ENCODE measurements at regions not wholly inside any gene's neighbourhood (a gene's known extent, or its start where the extent isn't known, plus 50 kb on each side); places are given as distances from the start of the nearest gene placed in this dataset.

- no peak for DNase-seq
Measured at GRCh38 chr12:84741031-84741430, 171.6 kb downstream of the SLC6A15 start.

DNA sequence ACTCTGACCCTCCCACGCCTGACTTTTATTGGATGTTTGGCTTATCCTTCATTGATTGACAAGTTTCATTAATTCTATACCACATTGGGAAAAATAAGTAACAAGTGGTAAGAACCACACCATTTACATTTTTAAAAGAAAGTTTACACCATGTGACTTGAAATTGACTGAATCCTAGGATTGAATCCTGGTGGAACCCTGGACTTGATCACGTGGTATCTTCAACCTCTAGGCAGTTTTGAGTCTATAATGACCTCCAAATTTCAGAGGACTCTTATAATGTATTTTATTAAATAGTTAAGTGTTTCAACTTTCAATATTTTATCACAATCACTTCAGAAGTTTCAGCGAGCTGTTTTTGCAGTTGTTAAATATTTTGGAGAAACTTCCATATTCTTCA, 172.0 kb downstream of the SLC6A15 start:
- DNase-seq: no peak

DNA sequence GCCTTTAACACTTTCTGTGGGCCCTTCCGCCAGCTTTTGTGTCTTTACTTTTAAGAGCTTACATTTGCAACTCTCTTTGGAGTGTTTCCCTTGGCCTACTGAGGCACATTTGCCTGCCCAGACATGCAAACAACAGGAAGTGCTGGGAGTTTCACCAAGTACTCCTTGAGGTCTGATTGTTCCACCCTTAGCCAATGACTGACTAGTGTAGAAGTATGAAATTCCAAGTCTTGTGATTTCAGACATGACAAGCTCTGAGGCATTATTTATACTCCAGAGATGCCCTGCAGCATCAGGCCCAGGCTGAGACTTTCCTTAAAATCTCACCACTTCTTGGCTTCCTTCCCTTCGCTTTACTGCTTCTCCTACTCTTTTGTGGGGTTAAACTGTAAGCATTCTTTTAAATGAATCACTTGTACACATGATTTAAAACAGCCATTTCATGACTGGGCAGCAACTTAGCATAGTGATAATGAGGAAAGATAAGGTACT, 174.1 kb downstream of the SLC6A15 start:
- DNase-seq: no peak

GRCh38 chr12:84732828-84733340, 179.7 kb downstream of the SLC6A15 start:
- no peak for DNase-seq

DNA sequence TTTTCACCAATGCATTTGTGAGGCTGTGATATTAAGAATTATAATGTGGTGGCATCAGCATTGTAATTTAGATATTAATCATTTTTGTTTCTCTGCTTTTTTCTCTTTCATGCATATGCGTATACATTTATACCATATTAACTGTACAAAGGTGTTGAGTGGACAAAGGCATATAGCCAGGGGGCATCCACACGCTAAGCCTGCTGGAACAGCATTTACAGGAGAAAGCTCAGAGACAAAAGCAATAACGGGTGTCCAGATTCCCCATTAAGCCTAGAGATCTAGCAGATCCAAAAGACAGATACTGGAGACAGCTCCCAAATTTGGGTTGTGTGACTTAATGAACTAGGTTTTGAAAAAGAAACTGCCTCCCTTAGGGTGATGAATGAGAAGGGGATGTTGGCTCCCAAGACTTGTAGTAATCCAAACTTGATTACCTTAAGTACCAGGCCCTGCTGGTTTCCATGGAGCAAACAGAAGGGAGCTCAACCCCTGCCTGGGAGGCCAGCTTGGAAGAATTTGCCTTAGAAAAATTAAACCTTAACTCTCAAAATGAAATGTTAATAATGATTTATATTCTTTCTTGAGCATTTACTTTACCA, 181.9 kb downstream of the SLC6A15 start:
- no peak for DNase-seq

DNA sequence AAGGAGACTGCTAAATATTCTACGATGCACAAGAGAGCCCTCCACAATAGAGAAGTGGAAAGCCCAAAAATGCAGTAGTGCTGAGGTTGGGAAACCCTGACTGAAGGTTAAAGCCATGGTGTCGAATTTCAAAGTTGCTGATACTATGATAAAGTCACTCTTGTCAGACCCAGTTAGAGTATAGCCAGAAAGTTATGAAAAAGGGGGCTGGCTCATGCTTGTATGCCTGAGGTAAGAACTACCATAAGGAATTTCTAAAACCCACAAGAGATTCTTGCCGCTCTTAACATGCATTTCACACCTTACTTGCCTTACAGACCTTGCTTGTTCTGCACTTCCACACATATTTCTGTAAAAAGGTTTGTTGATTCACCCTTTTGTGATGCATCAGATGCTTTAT, 184.6 kb downstream of the SLC6A15 start:
- DNase-seq: no peak

DNA sequence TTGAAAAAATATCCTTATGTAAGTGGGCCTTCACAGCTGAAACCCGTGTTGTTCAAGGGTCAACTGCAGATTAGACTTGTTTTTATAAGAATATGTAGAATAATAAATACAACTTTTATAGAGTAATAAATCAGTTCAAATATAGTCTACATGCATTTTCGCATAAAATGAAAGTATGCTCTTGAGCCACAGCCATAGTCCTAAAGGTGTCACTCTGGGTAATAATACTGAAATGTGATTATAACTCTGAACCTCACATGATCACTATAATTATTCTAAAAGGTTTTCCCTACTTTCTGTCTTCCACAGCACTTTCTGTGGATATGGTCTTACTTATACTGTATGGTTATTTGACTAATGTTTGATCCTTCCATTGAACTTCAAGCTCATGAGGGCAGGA, 185.8 kb downstream of the SLC6A15 start:
- no peak for DNase-seq

DNA sequence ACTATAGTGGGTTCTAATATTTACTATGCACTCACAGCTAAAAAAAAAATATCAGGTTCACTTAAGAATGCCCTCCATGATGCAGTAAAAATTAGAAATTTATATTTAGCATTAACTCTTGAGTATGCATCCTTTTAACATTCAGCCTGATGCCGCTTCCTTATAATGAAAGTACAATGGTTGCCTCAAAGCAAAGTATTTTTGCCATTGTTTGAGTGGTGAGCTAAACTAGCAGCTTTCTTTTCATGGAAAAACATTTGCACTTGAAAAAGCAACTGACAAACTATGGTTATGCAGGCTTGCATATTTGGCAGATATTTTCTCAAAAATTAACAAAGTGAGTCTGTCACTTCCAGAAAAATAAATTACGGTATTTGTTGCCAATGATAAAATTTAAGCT, 188.6 kb downstream of the SLC6A15 start:
- no peak for DNase-seq

DNA sequence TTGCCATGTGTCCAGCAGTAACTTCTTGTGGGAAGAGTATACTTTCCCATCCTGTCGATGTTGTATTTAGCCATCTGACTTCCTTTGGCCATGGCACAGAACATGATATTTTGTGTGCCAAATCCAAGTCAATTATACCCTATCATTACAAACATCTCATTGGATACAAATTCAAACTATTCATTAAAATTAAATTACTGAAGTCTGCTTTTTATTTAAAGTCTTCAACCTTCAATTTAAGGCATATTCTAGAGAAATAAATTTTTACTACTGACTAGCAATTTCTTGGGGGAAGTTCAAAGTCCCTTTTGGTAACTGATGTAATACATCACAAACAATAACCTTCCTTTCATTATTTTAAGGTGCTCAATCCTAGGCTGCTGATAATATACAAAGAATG, 192.6 kb downstream of the SLC6A15 start:
- no peak for DNase-seq

DNA sequence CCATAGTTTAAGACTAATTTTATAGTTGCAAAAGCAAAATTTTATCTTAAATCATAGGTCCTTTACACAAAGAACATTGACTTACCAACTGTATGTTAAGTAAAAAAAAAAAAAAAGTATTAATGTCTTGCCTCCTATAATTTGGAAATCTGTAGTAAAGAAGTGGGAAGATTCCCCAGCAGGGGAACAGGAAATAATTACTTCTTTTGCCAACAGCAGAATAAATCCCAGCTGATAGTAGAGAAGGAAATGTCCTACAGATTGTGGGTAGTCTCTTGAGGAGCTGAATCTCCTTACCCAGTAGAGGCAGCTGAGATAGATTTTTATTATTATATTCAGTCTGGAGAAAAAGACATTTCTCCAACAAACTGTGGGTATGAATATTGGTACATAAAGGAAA, 193.7 kb downstream of the SLC6A15 start:
- no peak for DNase-seq

- no peak for DNase-seq
Measured at GRCh38 chr12:84712747-84713146, 199.9 kb downstream of the SLC6A15 start.

DNA sequence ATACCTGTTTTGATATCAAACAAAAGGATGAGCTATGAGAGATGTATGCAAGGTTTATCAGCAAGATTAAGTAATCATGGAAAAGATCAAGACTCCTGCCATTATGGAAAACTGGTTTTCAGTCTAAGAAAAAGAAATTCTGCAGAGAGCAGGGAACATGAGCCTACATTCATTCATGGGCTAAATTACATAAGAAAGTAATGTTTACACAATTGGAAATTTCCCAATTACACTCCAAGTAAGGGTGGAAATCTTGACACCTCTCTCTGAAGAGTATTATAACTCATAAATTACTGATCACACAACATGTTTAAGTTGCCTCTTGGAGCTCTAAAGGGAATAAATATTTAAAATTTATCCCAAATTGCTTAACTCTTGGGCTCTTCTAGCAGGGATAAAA, 206.2 kb downstream of the SLC6A15 start:
- DNase-seq: no peak

DNA sequence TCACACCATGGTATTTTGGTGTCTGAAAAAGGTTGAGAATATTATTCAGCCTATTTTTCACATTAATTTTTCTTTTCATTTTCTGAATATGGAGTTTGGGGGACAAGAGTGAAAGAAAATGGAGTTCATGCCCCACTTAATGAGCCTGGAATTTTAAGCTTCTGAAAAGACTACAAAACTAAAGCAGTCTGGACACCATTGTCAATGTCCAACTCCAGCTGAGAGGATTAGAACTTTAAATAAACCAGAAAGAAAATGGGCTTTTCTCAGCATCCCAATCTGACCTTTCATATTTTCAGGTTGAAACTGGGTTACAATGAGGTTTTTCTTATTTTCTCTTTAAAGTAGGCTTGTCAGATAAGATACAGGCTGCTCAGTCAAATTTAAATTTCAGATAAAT, 207.7 kb downstream of the SLC6A15 start:
- no peak for DNase-seq

DNA sequence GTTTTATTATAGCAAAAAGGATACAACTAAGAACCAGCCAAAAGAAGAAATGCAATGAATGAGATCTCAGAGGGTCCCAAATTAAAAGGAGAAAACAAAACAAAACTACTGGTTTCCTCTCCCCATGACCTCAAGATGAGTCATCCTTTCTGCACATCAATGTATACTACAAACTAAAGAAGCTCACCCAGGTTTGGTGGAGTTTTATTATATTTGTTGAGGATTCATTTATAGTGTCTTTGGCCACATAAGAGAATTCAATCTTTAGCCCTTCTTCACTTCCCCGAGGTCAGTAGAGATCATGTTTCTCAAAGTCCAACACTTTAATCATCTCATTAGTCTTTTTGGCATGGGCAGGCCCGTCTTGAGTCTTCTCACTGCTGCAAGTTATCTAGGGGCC, 210.6 kb downstream of the SLC6A15 start:
- no peak for DNase-seq

GRCh38 chr12:84701041-84701440, 211.6 kb downstream of the SLC6A15 start:
- DNase-seq: no peak

DNA sequence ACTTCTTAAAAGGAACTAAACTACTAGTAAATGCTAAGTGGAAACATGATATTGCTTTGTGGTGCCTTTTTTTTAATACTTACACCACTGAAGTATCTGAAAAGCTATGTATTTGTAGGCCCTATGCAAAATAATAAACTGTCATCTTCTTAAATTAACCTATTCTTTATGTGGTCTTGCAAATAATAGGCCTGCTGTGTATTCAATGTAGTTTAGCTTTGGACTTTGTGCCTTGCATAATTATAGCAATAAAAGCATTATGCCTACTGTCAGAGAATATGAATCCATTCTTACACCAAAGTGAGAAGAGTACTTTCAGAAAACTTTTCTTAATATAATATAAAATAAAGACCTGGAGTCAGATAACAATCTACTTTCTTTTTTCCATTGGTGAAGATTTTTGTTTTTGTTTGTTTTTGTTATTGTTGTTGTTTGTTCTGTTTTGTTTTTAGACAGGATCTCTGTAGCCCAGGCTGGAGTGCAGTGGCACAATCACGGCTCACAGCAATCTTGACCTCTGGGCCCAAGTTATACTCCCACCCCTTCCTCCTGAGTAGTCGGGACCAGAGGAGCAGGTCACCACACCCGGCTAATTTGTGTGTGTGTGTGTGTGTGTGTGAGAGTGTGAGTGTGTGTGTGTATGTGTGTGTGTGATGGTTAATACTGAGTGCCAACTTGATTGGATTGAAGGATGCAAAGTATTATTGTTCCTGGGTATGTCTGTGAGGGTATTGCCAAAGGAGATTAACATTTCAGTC, 213.8 kb downstream of the SLC6A15 start:
- DNase-seq: no peak

- no peak for DNase-seq
Measured at GRCh38 chr12:84696908-84697540, 215.6 kb downstream of the SLC6A15 start.

DNA sequence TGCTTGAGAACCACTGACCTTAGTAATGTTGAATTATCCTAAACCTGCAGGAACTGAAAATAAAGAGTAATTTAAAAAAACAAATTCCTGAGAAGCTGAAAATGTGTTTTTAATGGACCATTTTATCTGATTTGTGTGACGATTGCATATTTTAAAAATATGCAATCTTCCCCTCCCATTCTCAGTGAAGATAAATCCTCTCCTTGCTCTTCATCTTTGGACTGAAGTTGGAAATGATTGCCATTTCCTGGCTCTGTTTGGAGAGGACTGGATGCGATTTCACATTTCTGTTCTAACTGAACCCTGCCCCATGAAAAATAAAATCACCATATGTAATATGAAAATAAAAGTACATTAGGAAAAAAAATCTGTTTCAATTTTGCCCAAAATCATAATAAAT, 216.3 kb downstream of the SLC6A15 start:
- DNase-seq: no peak

DNA sequence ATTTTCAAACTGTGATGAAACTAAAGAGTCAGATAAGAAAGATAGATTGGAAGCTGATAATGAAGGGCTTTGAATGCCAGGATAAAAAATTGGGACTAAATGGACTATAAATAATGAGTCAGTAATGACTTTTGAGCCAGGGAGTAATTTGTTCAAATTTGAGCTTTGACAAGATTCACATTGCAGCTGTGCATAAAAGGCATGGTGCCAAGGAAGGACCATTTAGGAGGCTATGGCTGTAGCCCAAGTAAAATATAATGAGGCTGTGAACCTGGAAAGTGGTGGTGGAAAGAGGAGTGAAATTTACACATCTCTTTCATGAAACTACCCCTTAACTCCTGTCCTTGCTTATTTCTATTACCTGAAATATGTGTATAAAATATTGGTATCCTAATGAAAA, 218.5 kb downstream of the SLC6A15 start:
- DNase-seq: no peak

DNA sequence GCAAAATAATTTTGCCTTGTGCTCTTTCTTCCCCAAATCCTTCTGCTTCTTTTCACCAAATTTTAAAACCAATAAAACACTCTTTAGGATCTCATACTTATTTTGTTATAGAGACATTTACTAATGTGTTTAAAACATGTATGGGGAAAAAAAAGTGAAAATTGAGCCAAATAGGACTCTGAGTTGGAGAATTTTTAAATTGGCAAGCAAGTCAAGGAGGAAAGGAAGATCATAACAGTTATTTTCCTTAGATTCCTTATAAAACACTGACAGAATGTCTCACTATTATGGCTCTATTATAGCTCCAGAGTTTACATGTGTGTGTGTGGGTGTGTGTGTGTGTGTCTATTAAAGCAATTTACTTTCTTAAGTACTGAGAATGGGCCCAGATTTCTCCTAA, 220.5 kb downstream of the SLC6A15 start:
- DNase-seq: no peak

DNA sequence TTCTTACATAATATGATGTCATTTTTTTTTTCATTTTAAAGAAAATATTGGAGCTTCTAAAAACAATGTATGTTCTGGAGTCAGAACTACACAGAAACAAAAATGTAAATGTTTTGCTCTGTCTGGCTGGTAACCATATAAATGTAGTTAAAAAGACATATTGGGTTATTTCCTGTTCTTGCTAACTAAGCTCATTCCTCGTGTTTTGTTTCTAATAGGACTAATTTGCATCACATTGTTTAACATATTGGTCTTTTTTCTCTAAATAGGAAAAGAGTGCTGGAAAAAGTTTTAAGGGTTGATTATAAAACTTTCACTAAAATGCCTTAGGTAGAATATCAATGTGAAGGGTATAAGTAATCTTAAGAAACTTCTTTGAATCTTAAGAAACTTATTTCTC, 221.3 kb downstream of the SLC6A15 start:
- DNase-seq: no peak

DNA sequence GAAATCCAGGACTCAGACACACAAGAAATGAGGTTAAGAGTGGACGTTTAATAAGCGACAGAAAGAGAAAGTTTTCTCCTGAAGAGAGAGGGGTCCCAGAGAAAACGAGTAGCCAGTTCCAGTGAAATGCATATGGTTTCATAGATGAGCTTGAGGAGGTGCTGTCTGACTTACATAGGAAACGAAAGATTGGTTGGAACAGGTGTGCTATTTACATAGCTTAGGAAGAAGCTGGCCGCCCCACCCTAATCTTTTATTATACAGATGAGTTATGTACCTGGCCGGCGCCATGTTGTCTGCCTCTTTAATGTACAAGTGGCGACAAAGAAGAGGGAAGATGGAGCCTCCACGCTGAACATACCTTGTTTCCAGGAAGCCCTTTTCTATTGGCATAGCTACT, 223.0 kb downstream of the SLC6A15 start:
- DNase-seq: no peak

DNA sequence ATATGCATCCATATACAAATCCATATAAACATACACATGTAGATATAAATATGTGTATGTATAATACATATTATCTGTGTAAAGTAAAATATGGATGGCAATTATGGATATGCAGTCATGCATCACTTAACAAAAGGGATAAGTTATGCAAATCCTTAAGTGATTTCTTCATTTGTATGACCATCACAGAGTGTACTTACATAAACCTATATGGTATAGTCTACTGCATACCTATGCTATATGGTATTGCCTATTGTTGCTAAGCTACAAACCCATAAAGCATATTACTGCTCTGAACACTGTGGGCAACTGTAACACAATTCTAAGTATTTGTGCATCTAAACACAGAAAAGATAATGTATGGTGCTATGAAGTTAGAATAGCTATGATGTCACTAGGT, 227.2 kb downstream of the SLC6A15 start:
- DNase-seq: no peak

GRCh38 chr12:84676787-84677186, 235.8 kb downstream of the SLC6A15 start:
- no peak for DNase-seq

All from NCI-H2107 (cell line).